T-helper 17 cell (primary cell): ENCODE measurements at regions not wholly inside any gene's neighbourhood (a gene's known extent, or its start where the extent isn't known, plus 50 kb on each side); places are given as distances from the start of the nearest gene placed in this dataset.
"Not testable (repeated sequence)": the region's sequence is repeated elsewhere in the genome, so short reads cannot be mapped to it uniquely, and the experiment has no call there.

Experiments
- ATAC-seq: fragments of 150-1000 bp; cut with Tn5 transposase; 2 replicates; pipeline ENCODE4 v1.10.0; 2021; ENCODE audit warnings: mild to moderate bottlenecking, moderate library complexity
- DNase-seq, 3 donors: peaks; one replicate each; pipeline versions ENCODE4 v3.0.0 to v3.0.0-alpha.2; 2020 to 2021
- H3K9me3 ChIP-seq: one replicate; pipeline ENCODE4 v1.7.0; 2013; ENCODE audit warnings: low read length, mild to moderate bottlenecking; ENCODE audit not compliant: control insufficient read depth, poor library complexity, severe bottlenecking
- H3K27ac Mint-ChIP-seq: one replicate; pipeline ENCODE4 v1.8.0; 2022; ENCODE audit warnings: mild to moderate bottlenecking, moderate library complexity, mixed read lengths
- H3K27me3 Mint-ChIP-seq: one replicate; pipeline ENCODE4 v1.8.0; 2022; ENCODE audit warnings: mixed read lengths
- H3K36me3 Mint-ChIP-seq: one replicate; pipeline ENCODE4 v1.8.0; 2022; ENCODE audit warnings: low read depth, mixed read lengths
- H3K4me1 Mint-ChIP-seq: one replicate; pipeline ENCODE4 v1.8.0; 2022; ENCODE audit warnings: mild to moderate bottlenecking, mixed read lengths
- H3K4me3 Mint-ChIP-seq: one replicate; pipeline ENCODE4 v1.8.0; 2022; ENCODE audit warnings: mild to moderate bottlenecking, moderate library complexity, mixed read lengths

GRCh38 chr5:143641549-143642355 lies 170.2 kb upstream of the HMHB1 start:
- no peaks in the 10 kb centered on the region for H3K9me3 ChIP-seq
- H3K27ac Mint-ChIP-seq, result no peak overlapping the region
- H3K36me3 Mint-ChIP-seq, result no peaks in the 10 kb centered on the region
- DNase-seq (no peak), ATAC-seq (no peak)
- H3K27me3 Mint-ChIP-seq, result peaks cover 5% of the 10 kb centered on the region
- H3K4me1 Mint-ChIP-seq, result no peaks in the 10 kb centered on the region
- no peak overlapping the region for H3K4me3 Mint-ChIP-seq

DNA sequence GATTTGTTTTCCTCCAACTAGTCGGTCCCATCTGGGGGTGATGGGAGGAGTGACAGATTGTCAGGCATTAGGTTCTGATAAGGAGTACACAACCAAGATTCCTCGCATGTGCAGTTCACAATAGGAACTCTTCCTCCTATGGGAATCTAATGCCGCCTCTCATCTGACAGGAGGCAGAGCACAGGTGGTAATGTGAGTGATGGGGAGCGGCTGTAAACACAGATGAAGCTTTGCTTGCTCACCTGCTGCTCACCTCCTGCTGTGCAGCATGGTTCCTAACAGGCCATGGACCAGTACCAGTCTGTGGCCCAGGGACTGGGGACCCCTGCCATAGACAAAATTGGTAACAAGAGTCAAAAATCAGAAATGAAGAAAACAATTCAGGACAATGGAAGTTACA lies 173.3 kb upstream of the HMHB1 start:
- no peaks in the 10 kb centered on the region for H3K9me3 ChIP-seq
- no peak overlapping the region for H3K27ac Mint-ChIP-seq
- H3K4me1 Mint-ChIP-seq, result no peaks in the 10 kb centered on the region
- no peak for DNase-seq
- ATAC-seq, result no peak
- no peaks in the 10 kb centered on the region for H3K36me3 Mint-ChIP-seq
- no peak overlapping the region for H3K4me3 Mint-ChIP-seq
- H3K27me3 Mint-ChIP-seq, result no peaks in the 10 kb centered on the region

GRCh38 chr5:143636931-143637528 lies 174.9 kb upstream of the HMHB1 start:
- Mint-ChIP-seq H3K27ac (no peak overlapping the region), H3K36me3 (no peaks in the 10 kb centered on the region), H3K27me3 (no peaks in the 10 kb centered on the region), H3K4me1 (peaks cover 2% of the 10 kb centered on the region), H3K4me3 (no peak overlapping the region)
- DNase-seq (no peak), ATAC-seq (no peak)
- H3K9me3 ChIP-seq, result no peaks in the 10 kb centered on the region

DNA sequence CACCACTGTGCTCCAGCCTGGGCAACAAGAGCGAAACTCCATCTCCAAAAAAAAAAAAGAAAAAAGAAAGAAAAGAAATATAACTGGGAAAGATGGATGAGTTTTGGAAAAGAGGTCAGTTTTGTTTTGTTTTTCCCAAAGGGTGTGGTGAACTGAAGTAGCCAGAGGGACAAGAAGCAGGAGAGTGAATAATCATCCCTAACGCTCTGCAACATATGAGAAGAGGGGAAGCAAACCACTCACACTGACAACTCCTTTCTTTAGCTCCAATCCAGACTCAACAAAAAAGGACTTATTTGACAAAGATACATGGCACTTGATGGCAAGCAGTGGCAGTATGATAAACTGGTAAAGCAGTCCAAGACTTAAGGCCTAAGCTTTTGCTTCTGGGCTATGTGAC lies 176.1 kb upstream of the HMHB1 start:
- H3K36me3 Mint-ChIP-seq, result no peaks in the 10 kb centered on the region
- no peaks in the 10 kb centered on the region for H3K27me3 Mint-ChIP-seq
- no peak for DNase-seq
- ATAC-seq, result no peak
- peaks cover 2% of the 10 kb centered on the region for H3K4me1 Mint-ChIP-seq
- no peak overlapping the region for H3K4me3 Mint-ChIP-seq
- H3K27ac Mint-ChIP-seq, result no peak overlapping the region
- H3K9me3 ChIP-seq, result no peaks in the 10 kb centered on the region

GRCh38 chr5:143635146-143635752 lies 176.7 kb upstream of the HMHB1 start:
- H3K27me3 Mint-ChIP-seq, result no peaks in the 10 kb centered on the region
- peaks cover 2% of the 10 kb centered on the region for H3K4me1 Mint-ChIP-seq
- no peaks in the 10 kb centered on the region for H3K36me3 Mint-ChIP-seq
- no peak overlapping the region for H3K27ac Mint-ChIP-seq
- H3K9me3 ChIP-seq, result no peaks in the 10 kb centered on the region
- H3K4me3 Mint-ChIP-seq, result no peak overlapping the region
- DNase-seq, result no peak
- no peak for ATAC-seq

- Mint-ChIP-seq H3K27me3 (no peaks in the 10 kb centered on the region), H3K4me3 (no peak overlapping the region), H3K36me3 (no peaks in the 10 kb centered on the region), H3K4me1 (peaks cover 2% of the 10 kb centered on the region), H3K27ac (no peak overlapping the region)
- no peaks in the 10 kb centered on the region for H3K9me3 ChIP-seq
- no peak for ATAC-seq
- no peak for DNase-seq
Measured at GRCh38 chr5:143634689-143635088, 177.3 kb upstream of the HMHB1 start.

- Mint-ChIP-seq H3K4me1 (peaks cover 2% of the 10 kb centered on the region), H3K4me3 (no peak overlapping the region), H3K27me3 (no peaks in the 10 kb centered on the region), H3K36me3 (no peaks in the 10 kb centered on the region), H3K27ac (no peak overlapping the region)
- DNase-seq, result no peak
- H3K9me3 ChIP-seq, result no peaks in the 10 kb centered on the region
- ATAC-seq, result no peak
Measured at GRCh38 chr5:143629871-143630659, 181.9 kb upstream of the HMHB1 start.

DNA sequence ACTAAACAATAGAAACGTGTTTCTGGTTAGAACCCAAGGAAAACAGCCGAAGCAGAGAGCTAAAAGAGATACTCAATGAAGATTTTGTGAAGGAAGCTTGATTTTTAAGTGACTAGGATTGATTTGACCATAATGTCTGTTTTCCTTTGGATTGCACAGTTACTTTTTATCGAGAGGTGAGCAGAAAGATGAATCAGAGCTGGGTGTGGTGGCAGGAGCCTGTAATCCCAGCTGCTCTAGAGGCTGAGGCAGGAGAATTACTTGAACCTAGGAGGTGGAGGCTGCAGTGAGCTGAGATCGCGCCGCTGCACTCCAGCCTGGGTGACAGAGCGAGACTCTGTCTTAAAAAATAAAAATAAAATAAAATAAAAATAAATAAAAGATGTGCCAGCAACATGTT lies 186.9 kb upstream of the HMHB1 start:
- not testable (repeated sequence) for H3K27me3 Mint-ChIP-seq, H3K36me3 Mint-ChIP-seq, H3K9me3 ChIP-seq, DNase-seq, H3K4me3 Mint-ChIP-seq, H3K4me1 Mint-ChIP-seq, ATAC-seq, H3K27ac Mint-ChIP-seq

- no peaks in the 10 kb centered on the region for H3K9me3 ChIP-seq
- Mint-ChIP-seq H3K27ac (no peak overlapping the region), H3K27me3 (peaks cover under 1% of the 10 kb centered on the region), H3K36me3 (no peaks in the 10 kb centered on the region), H3K4me1 (peaks cover 5% of the 10 kb centered on the region), H3K4me3 (no peak overlapping the region)
- ATAC-seq (no peak), DNase-seq (no peak)
Measured at GRCh38 chr5:143624465-143624864, 187.5 kb upstream of the HMHB1 start.

GRCh38 chr5:143619040-143619439 lies 192.9 kb upstream of the HMHB1 start:
- peaks cover 9% of the 10 kb centered on the region for H3K27me3 Mint-ChIP-seq
- H3K27ac Mint-ChIP-seq, result no peak overlapping the region
- H3K4me1 Mint-ChIP-seq, result no peaks in the 10 kb centered on the region
- no peaks in the 10 kb centered on the region for H3K36me3 Mint-ChIP-seq
- H3K4me3 Mint-ChIP-seq, result no peak overlapping the region
- DNase-seq (no peak), ATAC-seq (no peak)
- no peaks in the 10 kb centered on the region for H3K9me3 ChIP-seq

DNA sequence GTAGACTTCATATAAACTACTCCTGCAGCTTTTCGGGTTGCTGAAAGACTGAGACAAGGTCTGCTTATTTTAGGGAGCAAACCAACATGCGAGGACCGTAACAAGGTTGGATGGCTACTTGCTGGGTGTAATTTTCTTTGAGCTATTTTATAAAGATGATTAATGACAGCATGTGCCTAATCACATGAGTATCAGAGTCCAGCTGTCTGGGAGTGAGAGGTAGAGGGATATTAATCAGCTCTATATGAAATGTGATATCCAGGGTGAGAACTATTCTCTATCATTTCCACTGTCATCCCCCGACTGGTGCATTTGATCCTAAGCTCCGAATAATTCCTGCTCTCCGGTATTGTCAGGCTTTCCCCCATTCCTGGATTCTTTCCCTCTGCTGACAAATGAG lies 193.8 kb upstream of the HMHB1 start:
- H3K36me3 Mint-ChIP-seq, result no peaks in the 10 kb centered on the region
- DNase-seq, result no peak
- no peaks in the 10 kb centered on the region for H3K9me3 ChIP-seq
- no peaks in the 10 kb centered on the region for H3K4me1 Mint-ChIP-seq
- ATAC-seq, result no peak
- no peak overlapping the region for H3K4me3 Mint-ChIP-seq
- H3K27ac Mint-ChIP-seq, result no peak overlapping the region
- H3K27me3 Mint-ChIP-seq, result peaks cover 9% of the 10 kb centered on the region

DNA sequence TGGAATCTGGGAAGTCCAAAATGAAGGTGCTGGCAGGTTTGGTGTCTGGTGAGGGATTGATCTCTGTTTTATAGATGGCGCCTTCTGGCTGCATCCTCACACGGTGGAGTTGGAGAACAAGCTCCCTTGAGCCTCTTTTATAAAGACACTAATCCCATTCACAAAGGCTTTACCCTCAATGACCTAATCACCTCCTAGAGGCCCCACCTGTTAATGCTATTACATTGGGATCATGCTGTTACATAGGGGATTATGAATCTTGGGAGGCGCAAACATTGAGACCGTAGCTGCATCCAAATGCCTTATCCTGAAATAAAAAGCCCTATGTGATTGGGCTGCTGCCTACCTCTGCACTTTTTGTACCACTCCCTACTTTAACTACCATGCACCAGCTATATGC lies 197.1 kb upstream of the HMHB1 start:
- no peak overlapping the region for H3K27ac Mint-ChIP-seq
- H3K4me1 Mint-ChIP-seq, result no peaks in the 10 kb centered on the region
- DNase-seq, result no peak
- peaks cover 9% of the 10 kb centered on the region for H3K27me3 Mint-ChIP-seq
- H3K36me3 Mint-ChIP-seq, result no peaks in the 10 kb centered on the region
- ATAC-seq, result no peak
- no peak overlapping the region for H3K4me3 Mint-ChIP-seq
- H3K9me3 ChIP-seq, result no peaks in the 10 kb centered on the region

- no peaks in the 10 kb centered on the region for H3K9me3 ChIP-seq
- Mint-ChIP-seq H3K4me1 (no peaks in the 10 kb centered on the region), H3K27ac (no peak overlapping the region), H3K27me3 (no peaks in the 10 kb centered on the region), H3K4me3 (no peak overlapping the region), H3K36me3 (no peaks in the 10 kb centered on the region)
- ATAC-seq, result no peak
- DNase-seq, result no peak
Measured at GRCh38 chr5:143613329-143613728, 198.6 kb upstream of the HMHB1 start.
